Keratinocyte (primary cell): ENCODE measurements at regions not wholly inside any gene's neighbourhood (a gene's known extent, or its start where the extent isn't known, plus 50 kb on each side); places are given as distances from the start of the nearest gene placed in this dataset.
"Not testable (repeated sequence)": the region's sequence is repeated elsewhere in the genome, so short reads cannot be mapped to it uniquely, and the experiment has no call there.

Experiments used
- DNase-seq: peaks from one replicate; pipeline ENCODE4 v3.0.0-alpha.2; 2011; ENCODE audit warnings: low read depth, missing footprints, low spot score
- FAIRE-seq: peaks from 2 replicates; lab custom pipeline; 2011; peaks lifted over from hg19 to GRCh38; lab: Jason Lieb, UNC
- H2AFZ ChIP-seq: 2 replicates; pipeline ENCODE4 v1.6.0; 2012; ENCODE audit warnings: low read length, control low read depth, inconsistent platforms; ENCODE audit not compliant: control insufficient read depth
- H3K27ac ChIP-seq: 2 replicates; pipeline ENCODE4 v1.5.1; 2011; ENCODE audit warnings: low read length; ENCODE audit not compliant: control insufficient read depth, insufficient read depth
- H3K27me3 ChIP-seq: 3 replicates; pipeline ENCODE4 v1.6.0; 2011; ENCODE audit warnings: low read length; ENCODE audit not compliant: control insufficient read depth, insufficient read depth; ENCODE audit errors: extremely low read depth
- H3K36me3 ChIP-seq, 2 experiments: 2 replicates in 1 of 2; 3 replicates in 1 of 2; pipeline ENCODE4 v1.5.1; 2011; ENCODE audit warnings: low read length in 2 of 2, mild to moderate bottlenecking in 1 of 2; ENCODE audit not compliant: control insufficient read depth in 2 of 2, insufficient read depth in 2 of 2; ENCODE audit errors: extremely low read depth in 1 of 2
- H3K4me1 ChIP-seq: 3 replicates; pipeline ENCODE4 v1.5.1; 2011; ENCODE audit warnings: low read length; ENCODE audit not compliant: control insufficient read depth, insufficient read depth; ENCODE audit errors: extremely low read depth
- H3K4me2 ChIP-seq: 3 replicates; pipeline ENCODE4 v1.6.0; 2011; ENCODE audit warnings: low read depth, low read length; ENCODE audit not compliant: control insufficient read depth, insufficient read depth; ENCODE audit errors: extremely low read depth
- H3K4me3 ChIP-seq, 3 experiments: fragments of 200-600 bp in 1 of 3; sonication (generic) in 1 of 3; 2 replicates in 2 of 3; 3 replicates in 1 of 3; pipeline ENCODE4 v1.5.1; 2011 to 2016; ENCODE audit warnings: low read length in 3 of 3, mild to moderate bottlenecking in 3 of 3, control low read depth in 2 of 3, inconsistent platforms in 1 of 3, low read depth in 1 of 3, mixed read lengths in 1 of 3, mixed run types in 1 of 3, moderate library complexity in 1 of 3; ENCODE audit not compliant: control insufficient read depth in 2 of 3, insufficient read depth in 2 of 3; ENCODE audit errors: extremely low read depth in 1 of 3
- H3K79me2 ChIP-seq: 2 replicates; pipeline ENCODE4 v1.6.0; 2012; ENCODE audit warnings: low read length; ENCODE audit not compliant: control insufficient read depth, insufficient read depth
- H3K9ac ChIP-seq: 3 replicates; pipeline ENCODE4 v1.6.0; 2011; ENCODE audit warnings: low read length; ENCODE audit not compliant: control insufficient read depth, insufficient read depth; ENCODE audit errors: extremely low read depth
- H3K9me1 ChIP-seq: 3 replicates; pipeline ENCODE4 v1.6.0; 2011; ENCODE audit warnings: low read length; ENCODE audit not compliant: control insufficient read depth, insufficient read depth; ENCODE audit errors: extremely low read depth
- H3K9me3 ChIP-seq: 2 replicates; pipeline ENCODE4 v1.5.1; 2012; ENCODE audit warnings: low read depth, low read length; ENCODE audit not compliant: control insufficient read depth
- H4K20me1 ChIP-seq: 3 replicates; pipeline ENCODE4 v1.6.0; 2011; ENCODE audit warnings: low read length; ENCODE audit not compliant: control insufficient read depth, insufficient read depth; ENCODE audit errors: extremely low read depth
- EZH2 ChIP-seq: IDR thresholded peaks from one replicate; pipeline ENCODE4 v1.6.1; 2012; ENCODE audit warnings: inconsistent platforms, mild to moderate bottlenecking, low read length, moderate library complexity
- dilution Hi-C: fragments of 300-500 bp; cut with MboI; formaldehyde crosslinking; loops from one replicate; pipeline ENCODE4 v1.7.0; 2020; ENCODE audit warnings: low sequenced_read_pairs; ENCODE audit not compliant: extremely low pct_ligation_motif_present
- TF ChIP-seq, protein P1 (sequence below), 3 experiments: IDR thresholded peaks in 1 of 3; conservative IDR thresholded peaks in 1 of 3; optimal IDR thresholded peaks in 1 of 3; 2 replicates in 2 of 3; 3 replicates in 1 of 3; pipeline versions ENCODE3 to v1.5.1; 2011; ENCODE audit warnings: low read length in 3 of 3, mild to moderate bottlenecking in 3 of 3, moderate library complexity in 2 of 3, control low read depth in 1 of 3, inconsistent platforms in 1 of 3; ENCODE audit not compliant: insufficient read depth in 2 of 3; ENCODE audit errors: extremely low read depth in 1 of 3

DNA sequence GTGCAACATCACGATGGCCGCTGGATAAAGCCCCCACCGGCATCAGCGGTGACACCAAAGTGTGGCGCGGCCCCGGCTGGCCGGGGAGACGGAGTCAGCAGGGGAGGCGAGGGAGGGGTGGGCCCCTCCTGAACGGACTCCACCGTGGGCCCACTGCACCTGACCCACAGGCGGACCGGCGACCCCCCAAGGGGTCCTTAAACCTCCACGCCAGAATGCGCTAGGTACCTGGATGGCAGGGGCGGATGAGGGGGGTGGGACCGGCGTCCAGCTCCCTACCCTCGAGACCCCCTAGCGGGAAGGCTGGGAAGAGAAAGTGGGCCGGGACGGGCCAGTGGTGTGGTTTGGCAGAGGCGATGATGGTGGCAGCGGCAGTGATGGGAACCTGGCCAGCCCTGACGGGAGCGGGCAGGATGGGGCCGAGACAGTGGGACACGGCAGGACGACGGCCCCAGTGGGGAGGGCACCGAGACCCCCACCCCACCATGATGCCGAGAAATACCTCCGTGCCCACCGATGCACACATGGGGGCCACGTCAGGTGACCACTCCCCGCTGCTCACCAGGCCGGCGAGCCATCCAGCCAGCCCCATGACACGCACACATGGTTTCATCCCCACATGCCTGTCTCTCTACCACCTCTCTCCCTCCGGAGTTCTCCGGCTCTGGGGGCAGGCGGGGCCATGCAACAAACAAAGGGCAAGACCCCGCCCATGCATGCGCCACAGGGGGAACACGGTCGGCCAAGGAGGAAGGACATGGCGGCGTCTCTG is 771.9 kb upstream of the DEFB115 start:
- Histone ChIP-seq H3K36me3 (no peaks in the 10 kb centered on the region), H3K4me3 (no peak overlapping the region), H2AFZ (no peak overlapping the region), H4K20me1 (no peaks in the 10 kb centered on the region), H3K4me1 (no peaks in the 10 kb centered on the region), H3K27ac (no peak overlapping the region), H3K4me2 (no peak overlapping the region), H3K9me1 (no peaks in the 10 kb centered on the region), H3K79me2 (no peaks in the 10 kb centered on the region), H3K9me3 (peaks cover 6% of the 10 kb centered on the region), H3K27me3 (no peaks in the 10 kb centered on the region), H3K9ac (no peak overlapping the region)
- dilution Hi-C loops = no loop called here
- no peak for TF ChIP-seq EZH2
- TF ChIP-seq, protein P1, sequence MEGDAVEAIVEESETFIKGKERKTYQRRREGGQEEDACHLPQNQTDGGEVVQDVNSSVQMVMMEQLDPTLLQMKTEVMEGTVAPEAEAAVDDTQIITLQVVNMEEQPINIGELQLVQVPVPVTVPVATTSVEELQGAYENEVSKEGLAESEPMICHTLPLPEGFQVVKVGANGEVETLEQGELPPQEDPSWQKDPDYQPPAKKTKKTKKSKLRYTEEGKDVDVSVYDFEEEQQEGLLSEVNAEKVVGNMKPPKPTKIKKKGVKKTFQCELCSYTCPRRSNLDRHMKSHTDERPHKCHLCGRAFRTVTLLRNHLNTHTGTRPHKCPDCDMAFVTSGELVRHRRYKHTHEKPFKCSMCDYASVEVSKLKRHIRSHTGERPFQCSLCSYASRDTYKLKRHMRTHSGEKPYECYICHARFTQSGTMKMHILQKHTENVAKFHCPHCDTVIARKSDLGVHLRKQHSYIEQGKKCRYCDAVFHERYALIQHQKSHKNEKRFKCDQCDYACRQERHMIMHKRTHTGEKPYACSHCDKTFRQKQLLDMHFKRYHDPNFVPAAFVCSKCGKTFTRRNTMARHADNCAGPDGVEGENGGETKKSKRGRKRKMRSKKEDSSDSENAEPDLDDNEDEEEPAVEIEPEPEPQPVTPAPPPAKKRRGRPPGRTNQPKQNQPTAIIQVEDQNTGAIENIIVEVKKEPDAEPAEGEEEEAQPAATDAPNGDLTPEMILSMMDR (optimal IDR thresholded peaks at IDR 0.05 in 1 of 3, IDR thresholded peaks at IDR 0.05 in 1 of 3, conservative IDR thresholded peaks at IDR 0.05 in 1 of 3; ENCODE audit: extremely low read depth in 1 of 3, insufficient read depth in 2 of 3, low read length in 3 of 3) = no peak
- no peak for FAIRE-seq
- no peak for DNase-seq

- Histone ChIP-seq H3K27ac (no peak overlapping the region), H3K36me3 (no peaks in the 10 kb centered on the region), H3K9me1 (no peaks in the 10 kb centered on the region), H3K27me3 (no peaks in the 10 kb centered on the region), H3K9me3 (peaks cover 6% of the 10 kb centered on the region), H3K4me3 (no peak overlapping the region), H3K9ac (no peak overlapping the region), H3K79me2 (no peaks in the 10 kb centered on the region), H4K20me1 (no peaks in the 10 kb centered on the region), H2AFZ (no peak overlapping the region), H3K4me2 (no peak overlapping the region), H3K4me1 (no peaks in the 10 kb centered on the region)
- no peak for FAIRE-seq
- DNase-seq = no peak
- TF ChIP-seq, protein P1 (optimal IDR thresholded peaks at IDR 0.05 in 1 of 3, IDR thresholded peaks at IDR 0.05 in 1 of 3, conservative IDR thresholded peaks at IDR 0.05 in 1 of 3; ENCODE audit: extremely low read depth in 1 of 3, insufficient read depth in 2 of 3, low read length in 3 of 3) = no peak
- no peak for TF ChIP-seq EZH2
- dilution Hi-C loops = no loop called here
These were observed 771.4 kb upstream of the DEFB115 start for GRCh38 chr20:30486103-30486478.

DNA sequence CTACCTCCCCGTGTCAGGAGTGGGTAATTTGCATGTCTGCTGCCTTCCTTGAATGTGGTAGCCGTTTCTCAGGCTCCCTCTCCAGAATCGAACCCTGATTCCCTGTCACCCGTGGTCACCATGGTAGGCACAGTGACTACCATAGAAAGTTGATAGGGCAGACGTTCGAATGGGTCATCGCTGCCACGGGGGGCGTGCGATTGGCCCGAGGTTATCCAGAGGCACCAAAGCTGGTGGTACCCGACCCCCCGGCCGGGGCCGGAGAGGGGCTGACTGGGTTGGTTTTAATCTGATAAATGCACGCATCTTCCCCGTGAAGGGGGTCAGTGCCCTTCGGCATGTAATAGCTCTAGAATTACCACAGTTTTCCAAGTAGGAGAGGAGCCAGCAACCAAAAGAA is 770.0 kb upstream of the DEFB115 start:
- H3K4me3 ChIP-seq, H4K20me1 ChIP-seq, DNase-seq, H3K4me2 ChIP-seq, H3K27me3 ChIP-seq, H2AFZ ChIP-seq, H3K9me1 ChIP-seq, dilution Hi-C loops, H3K4me1 ChIP-seq, H3K36me3 ChIP-seq, H3K9ac ChIP-seq, H3K79me2 ChIP-seq, H3K9me3 ChIP-seq, FAIRE-seq, H3K27ac ChIP-seq: not testable (repeated sequence)
